ENCODE measurements at regions not wholly inside any gene's neighbourhood (a gene's known extent, or its start where the extent isn't known, plus 50 kb on each side); places are given as distances from the start of the nearest gene placed in this dataset.

GRCh38 chrX:95903490-95903889, 781.2 kb upstream of the DIAPH2 start:
- Mint-ChIP-seq H3K36me3 (no peaks in the 10 kb centered on the region), H3K27me3 (no peaks in the 10 kb centered on the region), H3K4me1 (no peaks in the 10 kb centered on the region), H3K27ac (no peak overlapping the region), H3K4me3 (no peak overlapping the region), H3K9me3 (peaks cover 0 to 4% (median 0%) of the 10 kb centered on the region in 11 donors)
- ATAC-seq (no peak), DNase-seq (no peak)
- Histone ChIP-seq H3K9me3 (ENCODE audit: control insufficient read depth in 2 of 3, low read length in 3 of 3) (no peaks in the 10 kb centered on the region), H3K36me3 (ENCODE audit: control insufficient read depth in 2 of 3, insufficient read depth in 3 of 3, low read length in 3 of 3) (no peaks in the 10 kb centered on the region), H3K27me3 (ENCODE audit: control insufficient read depth in 2 of 2, insufficient read depth in 2 of 2, low read length in 2 of 2) (no peaks in the 10 kb centered on the region), H3K27ac (ENCODE audit: low read depth, low read length) (no peak overlapping the region), H3K4me1 (ENCODE audit: control insufficient read depth in 2 of 2, insufficient read depth in 2 of 2, low read length in 2 of 2) (no peaks in the 10 kb centered on the region), H3K4me3 (ENCODE audit: low read length) (no peak overlapping the region)
- ChIA-PET POLR2A (no interaction called here), CTCF (no interaction called here)
- intact Hi-C loops (cut with micrococcal nuclease), result no loop called here

GRCh38 chrX:95903975-95904374, 780.7 kb upstream of the DIAPH2 start:
- no peaks in the 10 kb centered on the region for H3K27me3 Mint-ChIP-seq
- ATAC-seq (no peak), DNase-seq (no peak)
- no peaks in the 10 kb centered on the region for H3K36me3 ChIP-seq (ENCODE audit: control insufficient read depth in 2 of 3, insufficient read depth in 3 of 3, low read length in 3 of 3)
- no peak overlapping the region for H3K27ac Mint-ChIP-seq
- POLR2A ChIA-PET, result no interaction called here
- H3K27ac ChIP-seq (ENCODE audit: low read depth, low read length), result no peak overlapping the region
- CTCF ChIA-PET, result no interaction called here
- intact Hi-C loops (cut with micrococcal nuclease), result no loop called here
- no peak overlapping the region for H3K4me3 ChIP-seq (ENCODE audit: low read length)
- H3K36me3 Mint-ChIP-seq, result no peaks in the 10 kb centered on the region
- H3K4me1 ChIP-seq (ENCODE audit: control insufficient read depth in 2 of 2, insufficient read depth in 2 of 2, low read length in 2 of 2), result no peaks in the 10 kb centered on the region
- no peaks in the 10 kb centered on the region for H3K27me3 ChIP-seq (ENCODE audit: control insufficient read depth in 2 of 2, insufficient read depth in 2 of 2, low read length in 2 of 2)
- no peaks in the 10 kb centered on the region for H3K9me3 ChIP-seq (ENCODE audit: control insufficient read depth in 2 of 3, low read length in 3 of 3)
- H3K4me3 Mint-ChIP-seq, result no peak overlapping the region
- peaks cover 0 to 4% (median 0%) of the 10 kb centered on the region in 11 donors for H3K9me3 Mint-ChIP-seq
- no peaks in the 10 kb centered on the region for H3K4me1 Mint-ChIP-seq

GRCh38 chrX:95907081-95907480, 777.6 kb upstream of the DIAPH2 start:
- intact Hi-C loops (cut with micrococcal nuclease), result no loop called here
- Mint-ChIP-seq H3K27me3 (no peaks in the 10 kb centered on the region), H3K27ac (no peak overlapping the region), H3K36me3 (no peaks in the 10 kb centered on the region), H3K4me3 (no peak overlapping the region), H3K9me3 (peaks cover 0 to 2% (median 0%) of the 10 kb centered on the region in 11 donors), H3K4me1 (no peaks in the 10 kb centered on the region)
- Histone ChIP-seq H3K9me3 (ENCODE audit: control insufficient read depth in 2 of 3, low read length in 3 of 3) (no peaks in the 10 kb centered on the region), H3K27me3 (ENCODE audit: control insufficient read depth in 2 of 2, insufficient read depth in 2 of 2, low read length in 2 of 2) (no peaks in the 10 kb centered on the region), H3K4me3 (ENCODE audit: low read length) (no peak overlapping the region), H3K4me1 (ENCODE audit: control insufficient read depth in 2 of 2, insufficient read depth in 2 of 2, low read length in 2 of 2) (no peaks in the 10 kb centered on the region), H3K36me3 (ENCODE audit: control insufficient read depth in 2 of 3, insufficient read depth in 3 of 3, low read length in 3 of 3) (no peaks in the 10 kb centered on the region), H3K27ac (ENCODE audit: low read depth, low read length) (no peak overlapping the region)
- DNase-seq, result no peak
- no peak for ATAC-seq
- ChIA-PET POLR2A (no interaction called here), CTCF (no interaction called here)

GRCh38 chrX:95911062-95911461, 773.6 kb upstream of the DIAPH2 start:
- H3K27ac ChIP-seq (ENCODE audit: low read depth, low read length), result no peak overlapping the region
- no peak overlapping the region for H3K4me3 ChIP-seq (ENCODE audit: low read length)
- no peaks in the 10 kb centered on the region for H3K4me1 ChIP-seq (ENCODE audit: control insufficient read depth in 2 of 2, insufficient read depth in 2 of 2, low read length in 2 of 2)
- no peaks in the 10 kb centered on the region for H3K27me3 ChIP-seq (ENCODE audit: control insufficient read depth in 2 of 2, insufficient read depth in 2 of 2, low read length in 2 of 2)
- no peaks in the 10 kb centered on the region for H3K36me3 ChIP-seq (ENCODE audit: control insufficient read depth in 2 of 3, insufficient read depth in 3 of 3, low read length in 3 of 3)
- POLR2A ChIA-PET, result no interaction called here
- Mint-ChIP-seq H3K4me3 (no peak overlapping the region), H3K27ac (no peak overlapping the region), H3K36me3 (no peaks in the 10 kb centered on the region), H3K27me3 (no peaks in the 10 kb centered on the region), H3K4me1 (no peaks in the 10 kb centered on the region), H3K9me3 (peaks cover 0 to 2% (median 0%) of the 10 kb centered on the region in 11 donors)
- ATAC-seq (no peak), DNase-seq (no peak)
- intact Hi-C loops (cut with micrococcal nuclease), result no loop called here
- CTCF ChIA-PET, result no interaction called here
- H3K9me3 ChIP-seq (ENCODE audit: control insufficient read depth in 2 of 3, low read length in 3 of 3), result no peaks in the 10 kb centered on the region

GRCh38 chrX:95919605-95920004, 765.0 kb upstream of the DIAPH2 start:
- Mint-ChIP-seq H3K4me1 (no peaks in the 10 kb centered on the region), H3K27ac (no peak overlapping the region), H3K4me3 (no peak overlapping the region), H3K36me3 (no peaks in the 10 kb centered on the region), H3K9me3 (peaks cover 0 to 9% (median 3%) of the 10 kb centered on the region in 11 donors), H3K27me3 (no peaks in the 10 kb centered on the region)
- no peaks in the 10 kb centered on the region for H3K27me3 ChIP-seq (ENCODE audit: control insufficient read depth in 2 of 2, insufficient read depth in 2 of 2, low read length in 2 of 2)
- ATAC-seq (no peak), DNase-seq (no peak)
- H3K9me3 ChIP-seq (ENCODE audit: control insufficient read depth in 2 of 3, low read length in 3 of 3), result no peaks in the 10 kb centered on the region
- no peak overlapping the region for H3K4me3 ChIP-seq (ENCODE audit: low read length)
- H3K4me1 ChIP-seq (ENCODE audit: control insufficient read depth in 2 of 2, insufficient read depth in 2 of 2, low read length in 2 of 2), result no peaks in the 10 kb centered on the region
- ChIA-PET POLR2A (no interaction called here), CTCF (no interaction called here)
- no peak overlapping the region for H3K27ac ChIP-seq (ENCODE audit: low read depth, low read length)
- intact Hi-C loops (cut with micrococcal nuclease), result no loop called here
- no peaks in the 10 kb centered on the region for H3K36me3 ChIP-seq (ENCODE audit: control insufficient read depth in 2 of 3, insufficient read depth in 3 of 3, low read length in 3 of 3)

GRCh38 chrX:95945528-95945927, 739.1 kb upstream of the DIAPH2 start:
- CTCF ChIA-PET, result no interaction called here
- Mint-ChIP-seq H3K9me3 (peaks cover 0 to 6% (median 0%) of the 10 kb centered on the region in 11 donors), H3K4me1 (no peaks in the 10 kb centered on the region), H3K4me3 (no peak overlapping the region), H3K27me3 (no peaks in the 10 kb centered on the region), H3K36me3 (no peaks in the 10 kb centered on the region), H3K27ac (no peak overlapping the region)
- H3K27ac ChIP-seq (ENCODE audit: low read depth, low read length), result no peak overlapping the region
- POLR2A ChIA-PET, result no interaction called here
- H3K27me3 ChIP-seq (ENCODE audit: control insufficient read depth in 2 of 2, insufficient read depth in 2 of 2, low read length in 2 of 2), result no peaks in the 10 kb centered on the region
- ATAC-seq (no peak), DNase-seq (no peak)
- no peaks in the 10 kb centered on the region for H3K36me3 ChIP-seq (ENCODE audit: control insufficient read depth in 2 of 3, insufficient read depth in 3 of 3, low read length in 3 of 3)
- H3K4me3 ChIP-seq (ENCODE audit: low read length), result no peak overlapping the region
- intact Hi-C loops (cut with micrococcal nuclease), result no loop called here
- H3K4me1 ChIP-seq (ENCODE audit: control insufficient read depth in 2 of 2, insufficient read depth in 2 of 2, low read length in 2 of 2), result no peaks in the 10 kb centered on the region
- no peaks in the 10 kb centered on the region for H3K9me3 ChIP-seq (ENCODE audit: control insufficient read depth in 2 of 3, low read length in 3 of 3)

- no peak for ATAC-seq
- CTCF ChIA-PET, result no interaction called here
- intact Hi-C loops (cut with micrococcal nuclease), result no loop called here
- Mint-ChIP-seq H3K27me3 (no peaks in the 10 kb centered on the region), H3K9me3 (peaks cover 0 to 6% (median 0%) of the 10 kb centered on the region in 11 donors), H3K36me3 (no peaks in the 10 kb centered on the region), H3K4me3 (no peak overlapping the region), H3K4me1 (no peaks in the 10 kb centered on the region), H3K27ac (no peak overlapping the region)
- no peak for DNase-seq
- Histone ChIP-seq H3K4me3 (ENCODE audit: low read length) (no peak overlapping the region), H3K9me3 (ENCODE audit: control insufficient read depth in 2 of 3, low read length in 3 of 3) (no peaks in the 10 kb centered on the region), H3K27ac (ENCODE audit: low read depth, low read length) (no peak overlapping the region), H3K4me1 (ENCODE audit: control insufficient read depth in 2 of 2, insufficient read depth in 2 of 2, low read length in 2 of 2) (no peaks in the 10 kb centered on the region), H3K36me3 (ENCODE audit: control insufficient read depth in 2 of 3, insufficient read depth in 3 of 3, low read length in 3 of 3) (no peaks in the 10 kb centered on the region), H3K27me3 (ENCODE audit: control insufficient read depth in 2 of 2, insufficient read depth in 2 of 2, low read length in 2 of 2) (no peaks in the 10 kb centered on the region)
- POLR2A ChIA-PET, result no interaction called here
Observed at GRCh38 chrX:95949588-95949987, 735.1 kb upstream of the DIAPH2 start.
